ENCODE measurements at regions not wholly inside any gene's neighbourhood (a gene's known extent, or its start where the extent isn't known, plus 50 kb on each side); places are given as distances from the start of the nearest gene placed in this dataset.
A peak's percentile ranks its signal among the peaks of the same experiment; 100 is the strongest.

DNA sequence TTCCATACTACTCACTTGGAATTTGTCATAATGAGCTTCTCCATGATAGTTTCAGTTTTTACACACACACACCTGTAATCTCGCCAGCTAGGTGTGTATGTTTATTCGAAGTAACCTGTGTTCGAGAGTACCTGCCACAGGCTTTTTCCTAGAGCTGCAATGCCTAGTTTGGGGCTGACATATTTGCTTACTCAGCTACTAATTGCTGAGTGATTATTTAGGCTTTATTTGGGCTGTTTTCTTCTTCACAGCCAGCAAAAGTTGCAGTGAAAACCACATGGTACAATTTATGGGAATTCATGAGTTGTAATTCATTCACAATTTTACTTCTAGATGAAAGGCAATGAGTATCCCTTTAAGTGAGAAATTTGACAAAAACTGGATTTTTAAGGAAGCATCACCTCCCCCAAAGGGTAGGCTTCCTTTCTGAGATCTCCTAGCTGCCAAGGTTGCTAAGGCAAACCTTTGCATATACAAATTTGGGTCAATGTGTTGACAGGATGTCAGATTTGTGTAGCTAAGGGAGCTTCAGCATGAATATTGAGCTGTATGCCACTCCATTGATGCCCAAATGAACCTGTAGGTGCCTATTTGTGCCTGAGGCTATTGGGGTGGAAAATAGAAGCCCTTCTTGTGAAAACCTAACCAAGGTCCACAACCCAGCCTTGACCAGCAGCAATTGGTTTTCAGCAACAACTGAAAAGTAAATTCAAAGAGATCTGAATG is 108.7 kb upstream of the OTX2 start:
- TF ChIP-seq CTCF (conservative IDR thresholded peaks at IDR 0.05) = no peak
- H3K79me2 ChIP-seq (ENCODE audit: insufficient read depth, low read length) = no peaks in the 10 kb centered on the region
- no peak overlapping the region for H4K8ac ChIP-seq (replicated peaks; ENCODE audit: insufficient read length, low read depth, low read length)
- H3K14ac ChIP-seq (ENCODE audit: insufficient read depth, low read length) = no peak overlapping the region
- no peak overlapping the region for H3K18ac ChIP-seq (ENCODE audit: insufficient read length, low read depth, low read length)
- no peaks in the 10 kb centered on the region for H4K20me1 ChIP-seq (ENCODE audit: control insufficient read depth, insufficient read depth, insufficient read length)
- H3K4me1 ChIP-seq (ENCODE audit: insufficient read depth, low read length) = peaks cover 4% of the 10 kb centered on the region
- no peak overlapping the region for H2AFZ ChIP-seq (ENCODE audit: low read length)
- H4K91ac ChIP-seq (ENCODE audit: insufficient read length, low read depth, low read length) = no peak overlapping the region
- H3K9me3 ChIP-seq (ENCODE audit: control insufficient read depth, low read depth, low read length) = peaks cover 9% of the 10 kb centered on the region
- no peak overlapping the region for H3K56ac ChIP-seq (ENCODE audit: insufficient read length, low read depth, low read length)
- H3K79me1 ChIP-seq (ENCODE audit: insufficient read depth, low read depth, low read length, poor library complexity, severe bottlenecking) = no peaks in the 10 kb centered on the region
- H2BK15ac ChIP-seq (ENCODE audit: low read depth, low read length) = no peak overlapping the region
- no peak overlapping the region for H3K4ac ChIP-seq (ENCODE audit: low read depth, low read length)
- peak; percentile 73 for DNase-seq
- H2AK5ac ChIP-seq (ENCODE audit: insufficient read length, low read length) = no peak overlapping the region
- no peak overlapping the region for H3T11ph ChIP-seq (ENCODE audit: low read length)
- no CpG with 5 or more reads among the region's 3 CpGs for WGBS (ENCODE audit: extremely low coverage, insufficient read length, low lambda C conversion rate)
- no peak overlapping the region for H2BK20ac ChIP-seq (ENCODE audit: low read depth, low read length, poor library complexity, severe bottlenecking)
- H3K4me2 ChIP-seq (ENCODE audit: insufficient read depth, insufficient read length, low read length) = peak overlapping the region; percentile 15
- Mint-ChIP-seq H3K27ac (peak overlapping the region in 2 of 3 experiments; percentile 75 to 96; a peak in 4 of 7 replicates), H3K4me3 (peak overlapping the region; percentile 9 to 14; a peak in 4 of 5 replicates), H3K36me3 (ENCODE audit: insufficient read depth in 1 of 3, low read depth in 3 of 3) (peaks cover 15 to 28% (median 22%) of the 10 kb centered on the region in 3 experiments), H3K9me3 (peaks cover 21 to 25% of the 10 kb centered on the region in 2 experiments), H3K4me1 (peaks cover 18% of the 10 kb centered on the region in 2 experiments), H3K27me3 (ENCODE audit: low read depth) (peaks cover 14% of the 10 kb centered on the region)
- no peak overlapping the region for H2BK5ac ChIP-seq (ENCODE audit: insufficient read length, low read length)
- H3K23ac ChIP-seq (ENCODE audit: insufficient read length, low read depth, low read length) = no peak overlapping the region
- H4K5ac ChIP-seq (ENCODE audit: insufficient read length, low read depth, low read length) = no peak overlapping the region
- no peak overlapping the region for H2BK120ac ChIP-seq (ENCODE audit: low read depth, low read length, poor library complexity, severe bottlenecking)
- H3K27me3 ChIP-seq (ENCODE audit: insufficient read depth, low read length) = no peaks in the 10 kb centered on the region
- H2BK12ac ChIP-seq (ENCODE audit: insufficient read length, low read depth, low read length) = no peak overlapping the region
- no peak overlapping the region for H3K9ac ChIP-seq (ENCODE audit: extremely low read depth, insufficient read length, low read length)
- H3K23me2 ChIP-seq (ENCODE audit: insufficient read length, low read depth, low read length, poor library complexity, severe bottlenecking) = no peaks in the 10 kb centered on the region
- peak overlapping the region; percentile 35 for H3K27ac ChIP-seq (ENCODE audit: insufficient read length, low read depth, low read length)

Data from H9 (cell line).